MCF 10A (cell line): ENCODE measurements at regions not wholly inside any gene's neighbourhood (a gene's known extent, or its start where the extent isn't known, plus 50 kb on each side); places are given as distances from the start of the nearest gene placed in this dataset.

Experiments
- BruUV-seq: library from RNA; stranded (reverse); fragments of 400-500 nt; replicated peaks from 2 replicates; lab custom pipeline; 2021; lab: Mats Ljungman, UMichigan
- CTCF ChIA-PET: fragments of 300-600 bp; sonication (Branson Sonifier 250); formaldehyde crosslinking; extraction: SDS; loops from one replicate; lab custom pipeline; 2021; ENCODE audit warnings: antibody characterized with exemption, inconsistent platforms; lab: Yijun Ruan, JAX
- POLR2A ChIA-PET: fragments of 300-600, 350-650 bp; sonication (Branson Sonifier 250); formaldehyde crosslinking; extraction: SDS; loops from one replicate; lab custom pipeline; 2020; ENCODE audit warnings: antibody characterized with exemption, inconsistent platforms; lab: Yijun Ruan, JAX
- DNase-seq: peaks from one replicate; pipeline ENCODE4 v3.0.0-alpha.2; 2018; ENCODE audit not compliant: unreplicated experiment
- H3K27ac Mint-ChIP-seq: one replicate; pipeline ENCODE4 v1.8.0; 2022; ENCODE audit warnings: mild to moderate bottlenecking, low read depth, mixed read lengths; ENCODE audit not compliant: unreplicated experiment
- H3K27me3 Mint-ChIP-seq: one replicate; pipeline ENCODE4 v1.8.0; 2022; ENCODE audit warnings: mixed read lengths; ENCODE audit not compliant: insufficient read depth, unreplicated experiment
- H3K36me3 Mint-ChIP-seq: one replicate; pipeline ENCODE4 v1.8.0; 2022; ENCODE audit warnings: mild to moderate bottlenecking, moderate library complexity, mixed read lengths; ENCODE audit not compliant: insufficient read depth, unreplicated experiment
- H3K4me1 Mint-ChIP-seq: one replicate; pipeline ENCODE4 v1.8.0; 2022; ENCODE audit warnings: mixed read lengths; ENCODE audit not compliant: insufficient read depth, unreplicated experiment
- H3K4me3 Mint-ChIP-seq: one replicate; pipeline ENCODE4 v1.8.0; 2022; ENCODE audit warnings: mild to moderate bottlenecking, moderate library complexity, mixed read lengths; ENCODE audit not compliant: unreplicated experiment
- H3K9me3 Mint-ChIP-seq: one replicate; pipeline ENCODE4 v1.8.0; 2022; ENCODE audit warnings: mixed read lengths; ENCODE audit not compliant: unreplicated experiment
- CTCF ChIP-seq: fragments of 200-600 bp; IDR thresholded peaks from one replicate; pipeline ENCODE4 v1.8.0; 2022; ENCODE audit warnings: antibody characterized with exemption, mild to moderate bottlenecking; ENCODE audit not compliant: unreplicated experiment
- intact Hi-C: fragments of 100-400 bp; cut with micrococcal nuclease; formaldehyde crosslinking; loops from 2 replicates; pipeline ENCODE4 v1.14.1; 2022

GRCh38 chr6:144820270-144820669 lies 535.1 kb downstream of the UTRN start:
- no peaks in the 10 kb centered on the region for H3K9me3 Mint-ChIP-seq
- ChIA-PET POLR2A (interaction anchor here (0.7 kb wide), 1 partner anchor 13 kb away, joined by 3 read pairs; no protein-coding TSS in a partner anchor), CTCF (no interaction called here)
- H3K4me1 Mint-ChIP-seq, result no peaks in the 10 kb centered on the region
- no TSS peak for BruUV-seq
- H3K27me3 Mint-ChIP-seq, result no peaks in the 10 kb centered on the region
- no peak overlapping the region for H3K4me3 Mint-ChIP-seq
- DNase-seq, result no peak
- no peak for TF ChIP-seq CTCF
- peaks cover 19% of the 10 kb centered on the region for H3K36me3 Mint-ChIP-seq
- intact Hi-C loops, result no loop called here
- H3K27ac Mint-ChIP-seq, result no peak overlapping the region

- no peaks in the 10 kb centered on the region for H3K4me1 Mint-ChIP-seq
- POLR2A ChIA-PET, result no interaction called here
Measured at GRCh38 chr6:144823131-144823530, 538.0 kb downstream of the UTRN start.

GRCh38 chr6:144824018-144824417 lies 538.9 kb downstream of the UTRN start:
- no peaks in the 10 kb centered on the region for H3K4me1 Mint-ChIP-seq
- no peak overlapping the region for H3K4me3 Mint-ChIP-seq
- H3K36me3 Mint-ChIP-seq, result peaks cover 19% of the 10 kb centered on the region
- POLR2A ChIA-PET, result no interaction called here
- no TSS peak for BruUV-seq
- H3K27me3 Mint-ChIP-seq, result no peaks in the 10 kb centered on the region
- intact Hi-C loops, result no loop called here
- no peak overlapping the region for H3K27ac Mint-ChIP-seq
- CTCF ChIA-PET, result no interaction called here
- TF ChIP-seq CTCF, result no peak
- H3K9me3 Mint-ChIP-seq, result no peaks in the 10 kb centered on the region
- no peak for DNase-seq

More at GRCh38 chr6:144823131-144823530, 538.0 kb downstream of the UTRN start:
- Mint-ChIP-seq H3K4me3 (no peak overlapping the region), H3K27me3 (no peaks in the 10 kb centered on the region), H3K36me3 (peaks cover 19% of the 10 kb centered on the region), H3K27ac (no peak overlapping the region), H3K9me3 (no peaks in the 10 kb centered on the region)
- CTCF ChIA-PET, result no interaction called here
- intact Hi-C loops, result no loop called here
- no peak for DNase-seq
- TF ChIP-seq CTCF, result no peak
- BruUV-seq, result no TSS peak

- no peak for TF ChIP-seq CTCF
- H3K4me3 Mint-ChIP-seq, result no peak overlapping the region
- ChIA-PET CTCF (interaction anchor here (1.2 kb wide), 1 partner anchor 250 kb away, joined by 3 read pairs; no protein-coding TSS in a partner anchor), POLR2A (no interaction called here)
- no peaks in the 10 kb centered on the region for H3K9me3 Mint-ChIP-seq
- no peaks in the 10 kb centered on the region for H3K27me3 Mint-ChIP-seq
- DNase-seq, result no peak
- H3K27ac Mint-ChIP-seq, result no peak overlapping the region
- peaks cover 43% of the 10 kb centered on the region for H3K36me3 Mint-ChIP-seq
- no peaks in the 10 kb centered on the region for H3K4me1 Mint-ChIP-seq
- intact Hi-C loops, result no loop called here
- BruUV-seq, result no TSS peak
Measured at GRCh38 chr6:144834426-144835038, 549.4 kb downstream of the UTRN start.
